Activated T-cell treated with anti-CD3 and anti-CD28 coated beads, Interleukin-2, amount 50 U/mL, for 72 hours (primary cell): ENCODE measurements at regions not wholly inside any gene's neighbourhood (a gene's known extent, or its start where the extent isn't known, plus 50 kb on each side); places are given as distances from the start of the nearest gene placed in this dataset.

ENCODE experiments used
- ATAC-seq, 2 donors: fragments of 150-1000 bp; cut with Tn5 transposase; replicated peaks in 1 of 2; 2 replicates each; pipeline ENCODE4 v1.10.0; 2021; ENCODE audit warnings: moderate library complexity in 2 of 2, mild to moderate bottlenecking in 1 of 2
- DNase-seq, 2 donors: peaks; one replicate each; pipeline ENCODE4 v3.0.0; 2021 to 2022; ENCODE audit warnings: mixed read lengths in 1 of 2
- H3K27ac Mint-ChIP-seq: one replicate; pipeline ENCODE4 v1.8.0; 2022; ENCODE audit warnings: mild to moderate bottlenecking, moderate library complexity, mixed read lengths
- H3K27me3 Mint-ChIP-seq: one replicate; pipeline ENCODE4 v1.8.0; 2022; ENCODE audit warnings: low read depth, mixed read lengths
- H3K36me3 Mint-ChIP-seq, 2 donors: one replicate each; pipeline ENCODE4 v1.8.0; 2022; ENCODE audit warnings: mixed read lengths in 2 of 2, mild to moderate bottlenecking in 1 of 2; ENCODE audit not compliant: insufficient read depth in 2 of 2
- H3K4me1 Mint-ChIP-seq: one replicate; pipeline ENCODE4 v1.8.0; 2022; ENCODE audit warnings: low read depth, mixed read lengths
- H3K4me3 Mint-ChIP-seq, 2 donors: one replicate each; pipeline ENCODE4 v1.8.0; 2022; ENCODE audit warnings: mild to moderate bottlenecking in 2 of 2, mixed read lengths in 2 of 2, moderate library complexity in 2 of 2
- H3K9me3 Mint-ChIP-seq, 2 donors: one replicate each; pipeline ENCODE4 v1.8.0; 2022; ENCODE audit warnings: mixed read lengths in 2 of 2

- no peak for ATAC-seq
- Mint-ChIP-seq H3K4me1 (peaks cover 47% of the 10 kb centered on the region), H3K27ac (no peak overlapping the region), H3K36me3 (no peaks in the 10 kb centered on the region), H3K4me3 (peak overlapping the region in 1 of 2 donors; percentile 60), H3K27me3 (no peaks in the 10 kb centered on the region), H3K9me3 (no peaks in the 10 kb centered on the region)
- no peak for DNase-seq
Observed at GRCh38 chr21:31398574-31398973, 54.5 kb upstream of the TIAM1 start.

GRCh38 chr21:31397939-31398338 is 53.9 kb upstream of the TIAM1 start:
- DNase-seq (peak in 1 of 2 donors; percentile 8), ATAC-seq (peak; percentile 50 to 62)
- no peak overlapping the region for H3K27ac Mint-ChIP-seq
- peaks cover 47% of the 10 kb centered on the region for H3K4me1 Mint-ChIP-seq
- H3K9me3 Mint-ChIP-seq = no peaks in the 10 kb centered on the region
- H3K4me3 Mint-ChIP-seq = peak overlapping the region; percentile 29 to 60
- H3K27me3 Mint-ChIP-seq = no peaks in the 10 kb centered on the region
- no peaks in the 10 kb centered on the region for H3K36me3 Mint-ChIP-seq

- Mint-ChIP-seq H3K9me3 (no peaks in the 10 kb centered on the region), H3K27me3 (no peaks in the 10 kb centered on the region), H3K4me1 (peaks cover 50% of the 10 kb centered on the region), H3K27ac (peak overlapping the region; percentile 90), H3K4me3 (peak overlapping the region in 1 of 2 donors; percentile 60), H3K36me3 (no peaks in the 10 kb centered on the region)
- ATAC-seq (no peak), DNase-seq (no peak)
Observed at GRCh38 chr21:31397515-31397926, 53.5 kb upstream of the TIAM1 start.

GRCh38 chr21:31397030-31397429 is 53.0 kb upstream of the TIAM1 start:
- Mint-ChIP-seq H3K4me3 (peak overlapping the region in 1 of 2 donors; percentile 60), H3K4me1 (peaks cover 55% of the 10 kb centered on the region), H3K27me3 (no peaks in the 10 kb centered on the region), H3K9me3 (no peaks in the 10 kb centered on the region), H3K36me3 (no peaks in the 10 kb centered on the region), H3K27ac (peak overlapping the region; percentile 90)
- ATAC-seq = no peak
- DNase-seq = no peak

- H3K36me3 Mint-ChIP-seq = no peaks in the 10 kb centered on the region
- H3K27ac Mint-ChIP-seq = no peak overlapping the region
- H3K27me3 Mint-ChIP-seq = no peaks in the 10 kb centered on the region
- H3K9me3 Mint-ChIP-seq = no peaks in the 10 kb centered on the region
- no peak for ATAC-seq
- H3K4me3 Mint-ChIP-seq = no peak overlapping the region
- peaks cover 59% of the 10 kb centered on the region for H3K4me1 Mint-ChIP-seq
- no peak for DNase-seq
Observed at GRCh38 chr21:31396399-31396798, 52.3 kb upstream of the TIAM1 start.

- Mint-ChIP-seq H3K4me3 (no peak overlapping the region), H3K9me3 (no peaks in the 10 kb centered on the region), H3K4me1 (peaks cover 59% of the 10 kb centered on the region), H3K27me3 (no peaks in the 10 kb centered on the region), H3K36me3 (no peaks in the 10 kb centered on the region), H3K27ac (no peak overlapping the region)
- DNase-seq = no peak
- no peak for ATAC-seq
Observed at GRCh38 chr21:31395791-31396190, 51.7 kb upstream of the TIAM1 start.

- Mint-ChIP-seq H3K4me3 (no peak overlapping the region), H3K9me3 (no peaks in the 10 kb centered on the region), H3K27ac (no peak overlapping the region), H3K4me1 (peaks cover 59% of the 10 kb centered on the region), H3K36me3 (no peaks in the 10 kb centered on the region), H3K27me3 (no peaks in the 10 kb centered on the region)
- DNase-seq (no peak), ATAC-seq (no peak)
Observed at GRCh38 chr21:31395268-31395667, 51.2 kb upstream of the TIAM1 start.

- no peak for DNase-seq
- Mint-ChIP-seq H3K27me3 (no peaks in the 10 kb centered on the region), H3K36me3 (no peaks in the 10 kb centered on the region), H3K9me3 (no peaks in the 10 kb centered on the region), H3K4me1 (peaks cover 53% of the 10 kb centered on the region), H3K4me3 (peak overlapping the region in 1 of 2 donors; percentile 53), H3K27ac (no peak overlapping the region)
- peak; percentile 68 to 70 for ATAC-seq
Observed at GRCh38 chr21:31394309-31394708, 50.2 kb upstream of the TIAM1 start.
